ENCODE measurements at regions not wholly inside any gene's neighbourhood (a gene's known extent, or its start where the extent isn't known, plus 50 kb on each side); places are given as distances from the start of the nearest gene placed in this dataset.
A peak's percentile ranks its signal among the peaks of the same experiment; 100 is the strongest.

- Histone ChIP-seq H3K4me3 (no peak overlapping the region), H3K27me3 (no peaks in the 10 kb centered on the region), H3K27ac (peak overlapping the region in 1 of 4 donors; percentile 67), H3K9me3 (no peaks in the 10 kb centered on the region), H3K36me3 (no peaks in the 10 kb centered on the region), H3K4me1 (peaks cover 0 to 3% (median 0%) of the 10 kb centered on the region in 4 donors)
- ATAC-seq (ENCODE audit: low FRiP score in 2 of 2) = no peak
- TF ChIP-seq EP300 (IDR thresholded peaks at IDR 0.05) = no peak
- TF ChIP-seq, protein P1, sequence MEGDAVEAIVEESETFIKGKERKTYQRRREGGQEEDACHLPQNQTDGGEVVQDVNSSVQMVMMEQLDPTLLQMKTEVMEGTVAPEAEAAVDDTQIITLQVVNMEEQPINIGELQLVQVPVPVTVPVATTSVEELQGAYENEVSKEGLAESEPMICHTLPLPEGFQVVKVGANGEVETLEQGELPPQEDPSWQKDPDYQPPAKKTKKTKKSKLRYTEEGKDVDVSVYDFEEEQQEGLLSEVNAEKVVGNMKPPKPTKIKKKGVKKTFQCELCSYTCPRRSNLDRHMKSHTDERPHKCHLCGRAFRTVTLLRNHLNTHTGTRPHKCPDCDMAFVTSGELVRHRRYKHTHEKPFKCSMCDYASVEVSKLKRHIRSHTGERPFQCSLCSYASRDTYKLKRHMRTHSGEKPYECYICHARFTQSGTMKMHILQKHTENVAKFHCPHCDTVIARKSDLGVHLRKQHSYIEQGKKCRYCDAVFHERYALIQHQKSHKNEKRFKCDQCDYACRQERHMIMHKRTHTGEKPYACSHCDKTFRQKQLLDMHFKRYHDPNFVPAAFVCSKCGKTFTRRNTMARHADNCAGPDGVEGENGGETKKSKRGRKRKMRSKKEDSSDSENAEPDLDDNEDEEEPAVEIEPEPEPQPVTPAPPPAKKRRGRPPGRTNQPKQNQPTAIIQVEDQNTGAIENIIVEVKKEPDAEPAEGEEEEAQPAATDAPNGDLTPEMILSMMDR (IDR thresholded peaks at IDR 0.05) = no peak
- TF ChIP-seq POLR2AphosphoS5 (IDR thresholded peaks at IDR 0.05) = no peak
- TF ChIP-seq POLR2A (IDR thresholded peaks at IDR 0.05) = no peak
- no peak for DNase-seq
- WGBS, 2 donors = 22 to 31% methylated on average over 2 of the region's 2 CpGs
Observed at GRCh38 chr7:96388166-96388565, 66.3 kb upstream of the SLC25A13 start.

DNA sequence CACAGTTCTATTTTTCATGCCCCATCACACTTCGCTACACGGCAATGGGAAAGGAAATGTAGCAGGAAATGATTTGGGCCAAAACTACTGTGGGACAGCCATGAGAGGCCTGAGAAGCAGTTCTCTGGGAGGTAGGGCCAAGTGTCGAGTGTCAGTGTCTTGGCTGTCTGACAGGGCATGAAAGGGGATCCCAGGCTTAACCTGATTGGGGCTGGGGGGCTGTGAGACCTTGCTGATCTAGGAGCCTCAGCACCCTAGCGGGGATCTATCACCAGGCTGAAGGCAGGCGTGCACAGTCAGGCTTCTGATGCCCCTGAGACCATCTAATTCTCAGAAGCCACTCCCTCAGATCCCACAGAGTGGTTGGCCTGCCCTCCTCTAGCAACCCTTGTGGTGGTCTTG is 58.2 kb upstream of the SLC25A13 start:
- Histone ChIP-seq H3K9me3 (no peaks in the 10 kb centered on the region), H3K27ac (no peak overlapping the region), H3K4me1 (no peaks in the 10 kb centered on the region), H3K36me3 (no peaks in the 10 kb centered on the region), H3K27me3 (no peaks in the 10 kb centered on the region), H3K4me3 (no peak overlapping the region)
- ATAC-seq (ENCODE audit: low FRiP score in 2 of 2) (no peak), DNase-seq (no peak)
- WGBS, 2 donors = 20 to 61% methylated on average over 3 to 5 of the region's 5 CpGs
- TF ChIP-seq, protein P1 (IDR thresholded peaks at IDR 0.05) = no peak
- TF ChIP-seq POLR2A (IDR thresholded peaks at IDR 0.05) (no peak), POLR2AphosphoS5 (IDR thresholded peaks at IDR 0.05) (no peak), EP300 (IDR thresholded peaks at IDR 0.05) (no peak)

DNA sequence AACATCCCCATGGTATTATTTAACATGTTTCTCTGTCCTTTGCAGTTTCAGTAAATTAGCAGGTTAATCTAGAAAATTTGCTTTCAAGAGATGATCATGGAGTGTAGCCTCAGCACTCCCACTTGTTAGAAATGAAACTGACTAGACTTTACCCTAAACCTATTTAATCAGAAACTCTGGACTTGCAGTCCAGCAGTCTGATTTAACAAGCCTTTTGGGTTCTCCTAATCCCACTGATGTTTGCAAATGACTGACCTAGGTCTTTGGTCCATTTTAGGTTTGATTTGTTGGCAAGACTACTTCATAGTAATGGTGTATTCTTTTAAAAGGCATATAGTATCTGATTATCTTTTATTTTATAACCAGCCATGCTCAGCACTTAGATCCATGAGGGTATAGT is 55.5 kb upstream of the SLC25A13 start:
- H3K36me3 ChIP-seq = no peaks in the 10 kb centered on the region
- DNase-seq = no peak
- H3K4me3 ChIP-seq = no peak overlapping the region
- no peak overlapping the region for H3K27ac ChIP-seq
- ATAC-seq (ENCODE audit: low FRiP score in 2 of 2) = no peak
- H3K4me1 ChIP-seq = no peaks in the 10 kb centered on the region
- no peaks in the 10 kb centered on the region for H3K9me3 ChIP-seq
- no peaks in the 10 kb centered on the region for H3K27me3 ChIP-seq
- no peak for TF ChIP-seq POLR2A (IDR thresholded peaks at IDR 0.05)
- TF ChIP-seq, protein P1 (IDR thresholded peaks at IDR 0.05) = no peak
- TF ChIP-seq EP300 (IDR thresholded peaks at IDR 0.05) = no peak
- no peak for TF ChIP-seq POLR2AphosphoS5 (IDR thresholded peaks at IDR 0.05)

Small RNA genes in the stretch of these regions (small RNA-seq; reads per million reads assigned to genes)
- gene RNU7-188P = 0 reads per million in 4 donors
